ENCODE measurements at regions not wholly inside any gene's neighbourhood (a gene's known extent, or its start where the extent isn't known, plus 50 kb on each side); places are given as distances from the start of the nearest gene placed in this dataset.

DNA sequence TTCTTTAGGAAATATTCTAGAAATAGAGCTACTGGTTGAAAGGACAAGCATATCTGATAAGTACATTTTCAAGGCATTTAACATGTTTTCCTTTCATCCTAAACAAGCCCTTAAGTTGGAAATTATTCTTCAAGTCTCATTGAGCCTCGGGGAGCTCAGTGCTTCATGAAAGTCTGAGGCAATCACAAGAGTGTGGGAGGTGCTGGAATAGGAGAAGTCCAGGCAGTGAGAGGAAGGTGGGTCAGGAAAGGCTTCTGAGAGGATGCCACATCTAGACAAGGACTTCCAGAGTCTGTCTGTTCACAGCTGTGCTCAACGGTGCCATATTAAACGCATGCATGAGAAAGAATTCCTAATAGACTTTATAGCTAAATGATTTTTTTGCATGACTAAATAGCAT, 69.8 kb downstream of the CD83 start:
- DNase-seq, result no peak

GRCh38 chr6:14189074-14189473, 71.5 kb downstream of the CD83 start:
- DNase-seq, result no peak

DNA sequence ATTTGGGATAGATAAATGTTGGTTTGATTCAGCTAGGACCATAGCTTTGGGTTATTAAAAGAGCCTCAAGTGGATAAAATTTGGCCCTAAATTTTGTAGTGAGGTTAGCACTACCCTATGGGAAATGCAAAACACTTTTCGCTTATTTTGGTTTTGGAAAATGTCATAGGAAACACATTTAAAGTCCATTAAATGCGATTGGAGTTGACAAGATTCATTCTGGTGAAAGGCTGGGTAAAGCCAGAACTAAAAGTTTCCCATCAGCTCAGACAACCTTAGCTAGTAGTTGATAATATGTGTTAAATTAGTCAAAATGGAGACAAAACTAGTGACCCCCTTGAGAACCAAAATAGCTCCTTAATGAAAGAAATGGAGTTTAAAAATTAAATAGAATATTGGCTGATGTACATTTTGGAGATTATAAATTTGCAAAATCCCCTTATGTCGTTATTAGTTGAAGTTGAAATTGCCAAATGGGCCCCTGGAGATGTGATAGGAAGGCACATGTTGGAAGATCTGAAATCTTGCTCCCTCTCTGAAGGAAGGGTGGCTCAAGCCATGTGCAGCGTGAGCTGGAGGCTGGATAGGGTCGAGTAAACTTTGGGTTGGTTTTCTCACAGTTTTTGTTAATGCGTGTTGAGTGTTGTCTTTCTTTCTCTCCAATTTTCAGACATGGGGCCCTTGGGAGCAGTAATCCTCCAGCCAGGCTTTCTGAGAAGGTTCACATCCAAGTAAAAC, 72.8 kb downstream of the CD83 start:
- DNase-seq, result no peak

- DNase-seq, result no peak
Measured at GRCh38 chr6:14190929-14191224, 73.3 kb downstream of the CD83 start.

DNA sequence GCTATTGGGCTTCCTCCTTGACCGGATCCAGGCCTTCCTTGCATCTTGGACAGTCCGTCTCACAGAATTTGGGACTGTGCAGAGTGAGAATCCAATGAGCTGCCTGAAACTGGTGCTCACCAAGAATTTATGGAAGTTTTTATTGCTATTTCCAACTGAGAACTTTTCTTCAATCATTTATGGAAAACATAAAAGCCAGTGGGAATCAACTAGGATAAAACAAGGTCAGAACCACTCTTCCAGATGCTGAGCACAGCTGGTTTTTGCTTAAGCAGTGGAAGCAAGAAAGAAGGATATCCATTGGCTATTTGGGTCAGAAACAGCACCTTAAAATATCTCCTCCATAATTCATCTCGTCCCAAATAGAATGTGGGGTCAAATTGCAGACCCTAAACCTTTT, 74.2 kb downstream of the CD83 start:
- no peak for DNase-seq

DNA sequence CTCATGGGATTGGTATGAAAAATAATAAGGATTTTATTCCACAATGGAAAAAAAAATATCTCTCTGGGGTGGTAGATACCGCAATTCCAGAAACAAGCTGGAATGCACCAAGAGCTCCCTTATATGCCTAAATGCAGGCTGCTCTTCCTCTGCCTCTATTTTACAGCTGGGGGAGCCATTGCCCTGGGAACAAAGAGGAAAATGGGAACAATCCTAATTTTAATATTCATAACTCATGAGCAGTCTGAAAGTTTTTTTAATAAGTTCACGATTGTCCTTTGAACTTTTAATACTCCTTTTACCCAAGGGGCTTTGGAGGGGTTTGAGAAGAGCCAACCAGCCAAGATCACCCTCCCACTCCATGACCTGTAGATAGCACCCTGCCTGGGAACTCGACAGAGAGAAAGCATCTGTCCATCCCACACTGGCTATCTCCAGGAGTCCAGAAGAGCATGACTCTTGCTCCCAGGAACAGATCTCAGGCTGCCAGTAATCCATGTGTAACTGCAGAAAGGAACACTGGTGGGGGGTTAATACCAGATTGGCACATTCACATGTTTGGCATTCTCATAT, 74.7 kb downstream of the CD83 start:
- no peak for DNase-seq

- no peak for DNase-seq
Measured at GRCh38 chr6:14193524-14193923, 76.0 kb downstream of the CD83 start.

- DNase-seq, result no peak
Measured at GRCh38 chr6:14194483-14194882, 76.9 kb downstream of the CD83 start.

DNA sequence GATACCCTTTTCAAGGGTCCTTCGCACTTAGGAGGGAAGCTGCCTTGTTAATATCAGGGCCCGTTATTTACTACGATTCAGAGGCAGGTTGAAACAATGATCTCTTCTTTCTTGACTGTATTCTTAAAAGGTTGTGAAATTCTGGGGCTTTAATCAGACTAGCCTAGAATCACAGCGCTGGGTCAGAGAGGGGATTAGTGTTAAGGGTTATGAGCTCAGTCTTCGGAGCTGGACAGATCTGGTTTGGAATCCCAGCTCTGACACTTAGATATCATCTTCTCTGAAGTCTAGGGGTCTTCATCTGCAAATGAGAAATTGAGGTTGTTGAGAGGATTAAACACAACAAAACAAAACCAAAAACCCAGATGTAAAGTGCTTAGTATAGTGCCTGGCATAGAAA, 77.4 kb downstream of the CD83 start:
- DNase-seq, result no peak

DNA sequence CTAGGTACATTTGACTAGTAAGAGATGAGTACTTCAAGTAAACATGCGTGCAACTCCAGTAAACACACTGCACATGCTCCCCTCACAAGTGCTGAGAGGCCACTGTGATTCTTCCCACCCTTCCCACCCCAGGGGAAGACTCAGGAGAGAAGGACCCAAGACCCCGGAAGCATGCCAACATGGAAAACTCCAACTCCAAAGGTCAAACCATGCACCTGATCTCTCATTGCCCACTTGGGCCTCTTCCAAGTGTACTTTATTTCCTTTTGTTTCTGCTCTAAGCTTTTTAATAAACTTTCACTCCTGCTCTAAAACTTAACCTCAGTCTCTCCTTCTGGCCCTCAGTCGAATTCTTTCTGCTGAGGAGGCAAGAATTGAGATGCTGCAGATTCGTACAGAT, 78.5 kb downstream of the CD83 start:
- DNase-seq, result no peak

DNA sequence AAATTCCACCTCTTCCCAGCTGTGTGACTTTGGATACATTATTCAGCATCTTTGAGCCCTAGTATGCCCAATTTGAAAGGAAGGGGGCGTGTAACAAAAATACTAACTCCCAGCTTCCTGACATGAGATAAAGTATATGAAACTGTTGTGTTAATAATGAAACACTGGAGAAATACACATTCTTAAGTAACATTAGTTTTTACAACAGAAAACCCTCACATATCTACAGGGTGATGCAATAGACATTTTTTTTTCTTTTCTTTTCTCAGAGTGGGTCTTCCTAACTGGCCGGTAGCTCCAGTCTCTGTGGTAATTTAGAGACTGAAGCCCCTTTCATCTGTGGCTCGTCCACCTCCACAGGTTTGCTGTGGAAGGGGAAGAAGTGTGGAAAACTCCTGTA, 79.5 kb downstream of the CD83 start:
- no peak for DNase-seq

DNA sequence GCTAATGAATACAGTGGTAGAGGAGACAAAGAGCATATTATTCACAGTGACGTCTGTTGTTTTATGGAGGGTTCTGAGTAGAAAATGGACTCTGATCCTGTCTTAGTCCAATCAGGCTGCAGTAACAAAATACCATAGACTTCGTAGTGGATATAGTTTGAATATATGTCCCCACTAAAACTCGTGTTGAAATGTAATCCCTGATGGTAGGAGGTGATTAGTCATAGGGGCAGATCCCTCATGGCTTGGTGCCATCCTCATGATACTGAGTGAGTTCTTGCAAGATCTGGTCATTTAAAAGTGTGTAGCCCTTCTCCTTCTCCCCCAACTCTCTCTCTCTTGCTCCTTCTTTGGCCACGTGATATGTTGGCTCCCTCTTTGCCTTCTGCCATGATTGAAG, 82.5 kb downstream of the CD83 start:
- no peak for DNase-seq

DNA sequence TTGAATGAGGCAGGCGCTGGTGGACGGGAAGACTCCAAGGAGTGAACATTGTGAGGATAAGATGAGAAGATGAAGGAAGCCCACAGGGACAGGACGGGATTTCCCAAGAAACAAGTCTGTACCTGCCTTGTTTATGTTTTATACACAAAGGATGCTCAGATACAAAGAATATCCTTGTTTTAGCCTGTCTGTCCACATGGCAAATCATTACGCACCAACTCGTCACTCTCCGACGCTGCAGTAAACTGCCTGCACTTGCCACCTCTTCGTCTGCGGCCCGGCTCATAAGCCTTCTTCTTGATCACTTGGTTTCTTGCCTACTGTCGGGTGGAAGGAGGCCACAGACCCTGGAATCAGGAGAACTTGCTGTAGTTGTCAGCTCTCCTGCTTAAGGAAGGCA, 85.4 kb downstream of the CD83 start:
- no peak for DNase-seq

- no peak for DNase-seq
Measured at GRCh38 chr6:14206391-14206790, 88.8 kb downstream of the CD83 start.

GRCh38 chr6:14207448-14207847, 89.9 kb downstream of the CD83 start:
- DNase-seq, result no peak

GRCh38 chr6:14209000-14209399, 91.4 kb downstream of the CD83 start:
- DNase-seq, result no peak

- no peak for DNase-seq
Measured at GRCh38 chr6:14210077-14210476, 92.5 kb downstream of the CD83 start.

DNA sequence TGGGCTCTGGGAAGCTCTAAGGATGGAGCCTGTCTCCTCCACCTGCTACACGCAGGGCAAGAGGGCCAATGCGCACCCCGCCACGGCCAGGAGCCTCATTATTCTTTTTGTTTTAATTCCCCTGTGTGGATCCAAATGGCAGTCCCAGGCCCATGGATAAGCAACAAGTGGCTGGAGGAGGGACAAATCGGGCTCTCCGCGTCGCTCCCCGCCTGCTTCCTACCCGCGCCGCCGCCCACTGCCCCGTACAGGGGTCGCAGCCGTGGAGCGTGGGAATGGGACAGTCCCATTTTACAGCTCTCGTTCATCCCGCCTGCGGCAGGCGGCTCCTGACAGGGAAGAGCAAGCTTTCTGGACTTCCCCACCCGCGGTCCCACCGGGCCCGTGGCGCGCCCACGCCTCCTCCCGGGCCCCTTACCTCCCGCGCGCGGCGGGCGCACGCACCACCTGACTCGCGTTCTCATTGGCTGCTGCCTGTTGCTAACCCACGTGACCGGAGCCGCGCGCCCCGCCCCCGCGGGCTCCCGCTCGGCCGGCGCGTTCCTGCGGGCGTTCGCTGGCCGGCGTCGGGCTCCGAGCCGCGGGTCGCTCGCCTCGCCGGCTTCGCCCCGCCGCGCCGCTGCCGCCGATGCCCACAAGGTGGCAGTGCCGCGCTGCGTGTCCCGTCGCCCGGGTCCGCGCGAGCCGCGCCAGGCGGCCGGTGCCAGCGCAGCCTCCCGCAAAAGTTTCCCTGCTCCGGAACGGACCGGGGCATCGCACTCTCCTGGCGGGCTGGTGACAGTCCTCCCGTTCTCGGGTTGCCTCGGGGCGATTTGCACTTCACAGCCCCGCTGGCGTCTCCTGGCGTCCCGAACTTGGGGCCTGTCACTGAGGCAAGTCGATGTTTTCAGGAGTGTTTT, 93.3 kb downstream of the CD83 start:
- DNase-seq, result peak; percentile 74 to 91 (median 84)

- peak in 1 of 6 experiments; percentile 20 for DNase-seq
Measured at GRCh38 chr6:14211562-14211942, 94.0 kb downstream of the CD83 start.

DNA sequence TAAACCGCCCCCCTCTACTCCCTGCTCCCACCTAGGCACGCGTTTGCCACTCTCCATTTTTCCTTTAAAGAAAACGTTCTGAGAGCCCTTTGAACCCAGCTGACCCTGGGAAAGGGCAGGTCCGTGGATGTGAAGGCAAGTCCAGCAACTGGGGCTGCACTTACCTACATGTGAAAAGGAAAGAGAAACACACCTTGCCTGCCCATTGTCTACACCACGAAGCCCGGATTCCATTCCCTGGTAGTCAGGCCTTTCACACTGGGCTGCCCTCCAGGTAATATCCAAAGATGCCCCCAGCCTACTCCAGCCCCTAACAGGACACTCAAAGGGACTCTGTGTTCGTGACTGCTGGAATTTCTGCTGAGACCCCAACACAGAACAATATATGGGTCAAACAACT, 94.4 kb downstream of the CD83 start:
- DNase-seq, result no peak

DNA sequence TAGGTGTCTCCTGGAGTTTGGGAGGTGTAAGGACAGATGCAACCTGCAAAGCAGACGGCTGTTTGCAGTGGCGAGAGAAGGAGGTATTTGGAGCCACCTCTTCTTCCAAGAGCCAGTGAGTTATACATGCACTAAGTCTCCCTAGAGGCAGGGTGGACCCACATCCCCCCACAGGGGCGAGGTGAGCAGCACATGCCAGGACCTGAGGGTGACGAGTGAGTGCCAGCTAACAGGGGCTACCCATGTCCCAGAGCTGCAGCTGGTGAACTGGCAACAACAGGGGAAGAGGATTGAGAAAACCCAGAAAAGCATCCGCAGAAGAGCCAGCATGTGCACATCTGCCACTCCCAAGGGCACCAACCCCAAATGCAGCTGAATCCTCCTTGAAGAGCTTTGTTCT, 95.1 kb downstream of the CD83 start:
- DNase-seq, result no peak

DNA sequence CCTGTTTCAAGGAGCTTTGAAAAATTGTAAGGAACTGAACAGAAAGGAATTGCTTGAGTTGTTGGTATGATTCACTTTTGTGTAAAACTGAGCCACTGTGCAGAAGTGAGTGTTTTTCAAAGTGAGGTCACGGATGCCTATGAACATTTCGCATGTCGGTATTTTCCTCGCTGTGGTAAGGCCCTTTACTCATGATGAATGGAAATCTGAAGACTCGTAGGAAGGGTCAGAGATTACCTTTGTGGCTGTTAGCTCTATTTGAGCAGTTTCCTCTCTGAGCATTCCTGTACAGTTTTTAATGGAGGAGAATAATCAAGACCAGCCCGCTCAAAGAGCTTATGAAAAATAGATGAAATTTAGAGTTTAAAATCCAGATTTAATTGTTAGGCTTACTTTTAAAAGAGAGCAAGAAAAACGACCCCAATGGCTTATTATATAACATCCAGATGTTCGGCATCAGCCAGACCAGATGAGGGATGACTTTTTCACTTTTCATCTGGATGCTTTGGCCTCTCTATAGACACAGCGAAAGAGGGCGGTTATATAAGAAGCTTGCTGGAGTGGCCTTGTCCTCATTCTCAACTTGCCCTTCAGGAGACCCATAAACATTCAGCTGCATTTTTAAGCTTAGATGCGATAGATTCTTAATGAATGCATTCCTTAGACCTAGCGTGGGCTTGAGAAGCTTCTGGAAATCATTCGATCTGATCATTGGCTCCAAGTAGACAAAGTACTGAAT, 99.5 kb downstream of the CD83 start:
- no peak for DNase-seq

DNA sequence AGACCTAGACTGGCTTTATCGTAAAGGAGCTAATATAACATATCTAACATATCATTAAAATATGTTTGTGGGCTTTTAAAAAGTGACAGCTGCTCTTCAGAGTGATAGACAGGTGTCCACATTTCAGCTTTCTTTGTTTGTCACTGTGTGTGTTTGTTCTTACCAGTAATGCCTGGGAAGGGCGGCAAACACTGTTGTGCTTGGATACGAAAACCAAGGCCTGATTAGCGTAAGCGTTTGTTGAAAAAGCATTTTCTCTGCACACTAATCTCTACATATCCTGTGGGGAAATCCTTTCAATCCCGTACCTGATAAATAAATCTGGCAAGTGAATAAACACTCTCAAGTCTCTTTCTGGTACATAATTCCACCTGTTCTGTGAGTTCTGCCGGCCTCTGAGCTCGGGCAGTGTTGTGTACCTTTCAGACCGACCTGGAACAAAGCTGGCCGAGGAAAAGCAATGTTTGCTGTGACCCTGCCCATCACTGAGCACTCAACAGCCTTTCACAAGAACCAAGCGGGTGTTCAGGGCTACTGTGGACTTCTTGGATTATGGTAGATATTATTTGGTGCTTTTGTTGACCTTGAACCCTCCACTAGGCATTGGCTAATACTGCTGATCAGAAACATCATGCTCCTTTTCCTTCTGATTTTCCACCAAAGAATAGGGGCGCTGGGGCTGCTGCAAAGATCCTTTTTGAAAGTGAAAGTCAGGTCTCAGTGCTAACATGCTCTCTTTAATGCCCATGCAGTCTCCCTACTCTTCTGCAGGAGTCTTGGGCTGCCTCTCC, 100.4 kb downstream of the CD83 start:
- no peak for DNase-seq

Data from stimulated activated naive CD4-positive, alpha-beta T cell (primary cell).